ELR (cell line): ENCODE measurements at regions not wholly inside any gene's neighbourhood (a gene's known extent, or its start where the extent isn't known, plus 50 kb on each side); places are given as distances from the start of the nearest gene placed in this dataset.
A peak's percentile ranks its signal among the peaks of the same experiment; 100 is the strongest.

Experiments used
- DNase-seq: peaks from one replicate; pipeline ENCODE4 v3.0.0-alpha.2; 2015; ENCODE audit warnings: low read depth

DNA sequence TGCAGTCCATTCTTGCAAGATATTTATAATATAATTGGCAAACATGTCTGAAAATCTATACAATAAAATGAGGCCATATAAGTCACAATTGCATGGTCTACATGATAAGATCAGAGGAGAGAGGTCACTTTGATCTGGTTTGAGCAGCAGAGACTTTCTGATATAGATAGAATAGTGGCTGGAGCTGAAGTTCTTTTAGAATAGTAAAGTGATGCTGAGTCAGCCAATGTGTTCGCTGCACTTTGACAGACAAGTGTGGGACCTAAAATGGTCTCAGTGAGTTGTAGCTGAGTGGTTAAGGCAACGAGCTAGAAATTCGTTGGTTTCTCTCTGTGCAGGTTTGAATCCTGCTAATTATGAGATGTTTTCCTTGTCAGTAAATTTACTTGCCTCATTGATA is 257.0 kb upstream of the C11orf87 start:
- no peak for DNase-seq

GRCh38 chr11:109166441-109166840 is 255.5 kb upstream of the C11orf87 start:
- no peak for DNase-seq

- DNase-seq = no peak
Observed at GRCh38 chr11:109173504-109173903, 248.5 kb upstream of the C11orf87 start.

- DNase-seq = no peak
Observed at GRCh38 chr11:109184376-109184775, 237.6 kb upstream of the C11orf87 start.

DNA sequence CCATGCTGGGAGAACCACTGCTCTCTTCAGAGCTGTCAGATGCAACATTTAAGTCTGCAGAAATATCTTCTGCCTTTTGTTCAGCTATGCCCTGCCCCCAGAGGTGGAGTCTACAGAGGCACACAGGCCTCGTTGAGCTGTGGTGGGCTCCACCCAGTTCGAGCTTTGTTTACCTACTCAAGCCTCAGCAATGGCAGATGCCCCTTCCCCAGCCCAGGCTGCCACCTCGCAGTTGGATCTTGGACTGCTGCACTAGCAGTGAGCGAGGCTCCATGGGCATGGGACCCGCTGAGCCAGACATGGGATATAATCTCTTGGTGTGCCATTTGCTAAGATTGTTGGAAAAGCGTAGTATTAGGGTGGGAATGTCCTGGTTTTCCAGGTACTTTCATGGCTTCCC is 229.1 kb upstream of the C11orf87 start:
- DNase-seq = no peak

GRCh38 chr11:109193880-109194279 is 228.1 kb upstream of the C11orf87 start:
- DNase-seq = no peak

DNA sequence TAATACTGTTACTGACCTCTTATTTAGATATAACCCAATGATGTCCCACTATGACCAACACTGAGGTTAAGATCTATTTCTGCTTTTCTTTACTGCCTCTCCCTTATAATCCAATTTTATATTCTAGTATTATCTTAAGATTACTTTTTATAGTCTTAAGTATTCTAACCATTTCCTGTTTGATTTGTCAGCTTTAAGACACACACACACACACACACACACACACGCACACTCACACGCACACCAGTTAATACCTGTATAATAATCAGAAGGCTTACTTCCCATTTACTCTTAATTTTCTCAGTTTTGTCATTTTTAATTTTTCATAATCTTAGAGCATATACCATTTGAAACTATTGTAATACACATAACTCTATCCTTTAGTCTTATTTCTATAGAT is 226.0 kb upstream of the C11orf87 start:
- DNase-seq = peak; percentile 4

GRCh38 chr11:109197656-109198055 is 224.3 kb upstream of the C11orf87 start:
- peak; percentile 13 for DNase-seq

DNA sequence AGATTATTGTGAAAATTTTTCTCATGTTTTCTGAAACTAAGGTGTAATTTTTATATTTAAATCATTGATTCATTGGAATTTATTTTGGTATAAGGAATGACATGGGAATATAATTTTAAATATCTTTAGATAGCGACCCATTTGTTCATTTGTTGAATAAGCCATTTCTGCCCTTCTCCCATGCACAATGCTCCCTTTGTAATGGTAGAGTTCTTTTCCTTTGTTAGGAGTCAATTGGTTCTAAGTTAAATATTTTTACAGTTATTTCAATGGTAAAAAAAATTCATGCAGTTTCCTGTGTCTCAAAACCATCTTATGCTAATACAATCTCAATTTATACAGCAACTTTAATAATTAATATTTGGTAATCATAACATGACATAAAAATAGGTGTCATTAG is 218.8 kb upstream of the C11orf87 start:
- no peak for DNase-seq

DNA sequence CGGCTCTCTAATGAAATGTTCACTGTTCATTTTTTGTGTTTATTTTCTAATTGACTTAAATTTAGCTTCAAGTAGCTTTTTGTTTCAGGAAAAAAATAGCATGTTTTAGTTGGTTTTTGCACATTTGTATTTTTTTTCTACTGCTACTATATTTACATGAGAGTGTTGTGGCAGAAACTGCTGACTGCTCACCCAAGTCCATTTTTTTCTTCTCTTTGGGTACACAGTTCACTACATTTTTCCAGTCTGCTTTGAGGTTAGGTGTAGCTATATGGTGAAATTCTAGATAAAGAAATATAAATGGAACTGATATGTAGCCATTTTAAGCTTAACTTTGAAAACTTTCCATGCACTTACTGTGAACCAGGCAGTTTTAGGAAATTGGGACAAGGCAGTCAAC is 216.7 kb upstream of the C11orf87 start:
- DNase-seq = no peak

GRCh38 chr11:109208121-109208520 is 213.9 kb upstream of the C11orf87 start:
- DNase-seq = no peak

DNA sequence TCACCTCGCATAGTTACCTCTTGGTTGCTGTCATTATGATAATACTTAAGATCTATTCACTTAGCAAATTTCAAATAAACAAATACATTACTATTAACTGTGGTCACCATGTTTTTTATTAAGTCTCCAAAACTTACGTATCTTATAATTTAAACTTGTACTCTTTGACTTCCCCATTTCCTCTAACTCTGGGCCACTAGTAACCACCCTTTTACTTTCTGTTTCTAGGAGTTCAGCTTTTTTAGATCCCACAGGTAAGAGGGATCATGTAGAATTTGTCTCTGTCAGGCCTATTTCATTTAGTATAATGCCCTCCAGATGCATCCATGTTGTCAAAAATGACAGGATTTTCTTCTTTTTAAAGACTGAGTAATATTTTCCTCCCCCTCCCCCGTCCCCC is 212.4 kb upstream of the C11orf87 start:
- no peak for DNase-seq

DNA sequence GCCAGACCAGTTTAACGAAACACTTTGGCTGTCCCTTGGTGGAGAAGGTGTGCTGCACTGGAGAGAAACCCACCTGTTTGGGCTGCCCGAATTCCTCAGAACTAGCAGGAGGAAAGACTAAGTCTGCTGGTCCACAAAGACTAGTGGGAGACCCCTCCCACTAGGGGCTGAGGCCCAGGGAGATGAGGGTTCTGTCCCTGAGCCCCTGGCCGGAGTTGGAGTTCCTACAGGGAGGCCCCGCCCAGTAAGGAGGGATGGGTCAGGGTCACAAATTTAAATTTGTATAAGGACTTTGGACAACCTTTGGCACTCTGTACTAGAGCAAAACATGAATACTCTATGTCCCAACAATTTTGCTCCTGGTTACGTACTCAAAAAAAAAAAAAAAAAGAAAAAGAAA is 200.8 kb upstream of the C11orf87 start:
- no peak for DNase-seq

DNA sequence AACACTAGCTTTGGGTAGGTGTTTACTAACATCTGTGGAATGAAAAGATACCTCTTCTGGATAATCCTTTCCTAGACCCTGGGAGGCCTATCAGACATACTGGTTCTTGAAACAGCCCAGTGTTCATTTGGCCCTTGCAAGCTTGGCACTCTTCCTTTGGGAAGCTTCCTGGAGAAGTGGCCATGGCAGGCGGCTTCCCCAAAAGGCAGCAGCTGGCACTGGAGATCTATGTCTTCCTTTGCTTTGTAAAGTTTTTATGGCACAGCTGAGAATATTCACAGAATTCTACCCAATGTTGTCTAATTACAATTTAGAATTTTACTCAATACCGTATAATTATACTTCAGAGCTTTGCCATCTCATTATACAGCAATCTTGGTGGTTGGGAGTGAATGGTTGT is 199.2 kb upstream of the C11orf87 start:
- no peak for DNase-seq

GRCh38 chr11:109223451-109223850 is 198.5 kb upstream of the C11orf87 start:
- DNase-seq = no peak

- DNase-seq = no peak
Observed at GRCh38 chr11:109229682-109230081, 192.3 kb upstream of the C11orf87 start.

- no peak for DNase-seq
Observed at GRCh38 chr11:109236188-109236587, 185.8 kb upstream of the C11orf87 start.

GRCh38 chr11:109236696-109237095 is 185.3 kb upstream of the C11orf87 start:
- DNase-seq = no peak

DNA sequence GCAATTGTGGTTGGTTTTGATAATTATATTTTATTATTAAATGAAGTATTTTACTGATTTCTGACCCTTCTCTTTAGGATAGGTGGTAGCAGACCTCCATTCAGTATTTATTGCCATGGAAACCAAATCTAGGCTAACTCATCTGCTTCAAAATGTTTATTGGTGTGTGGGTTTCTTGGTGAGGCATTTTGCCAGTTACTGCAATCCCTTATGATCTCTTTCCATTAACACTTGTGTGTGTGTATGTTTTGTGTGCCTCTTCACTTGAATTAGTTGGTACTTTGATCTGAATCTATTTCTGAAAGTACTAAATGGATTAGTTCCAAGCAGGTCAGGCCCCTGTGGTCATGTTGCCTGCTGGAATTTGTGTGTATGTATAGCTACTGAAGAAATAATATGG is 184.4 kb upstream of the C11orf87 start:
- no peak for DNase-seq

DNA sequence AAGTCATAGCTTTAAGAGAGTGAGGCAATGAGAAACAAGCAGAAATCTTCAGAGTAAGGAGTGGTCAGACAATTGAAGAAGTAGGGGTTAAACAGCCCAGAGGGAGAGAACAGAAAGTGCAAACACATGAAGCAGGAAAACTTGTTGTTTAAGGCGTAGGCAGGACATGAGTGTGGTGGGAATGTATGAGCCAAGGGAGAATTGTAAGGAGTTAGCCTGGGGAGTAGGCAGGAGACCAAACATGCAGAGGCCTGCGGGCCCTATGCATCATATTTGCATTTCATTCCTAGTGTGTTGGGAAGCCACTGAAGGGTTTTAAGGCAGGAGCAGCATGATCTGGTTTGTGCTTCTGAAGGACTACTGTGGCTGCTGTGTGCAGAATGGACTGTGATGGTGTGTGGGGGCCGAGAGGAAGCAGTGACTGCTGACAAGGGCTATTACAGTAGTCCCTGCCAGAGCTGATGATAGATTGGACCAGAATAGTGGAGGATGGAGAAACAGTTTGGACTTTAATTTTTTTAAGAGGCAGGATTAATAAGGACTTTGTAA is 179.9 kb upstream of the C11orf87 start:
- no peak for DNase-seq

DNA sequence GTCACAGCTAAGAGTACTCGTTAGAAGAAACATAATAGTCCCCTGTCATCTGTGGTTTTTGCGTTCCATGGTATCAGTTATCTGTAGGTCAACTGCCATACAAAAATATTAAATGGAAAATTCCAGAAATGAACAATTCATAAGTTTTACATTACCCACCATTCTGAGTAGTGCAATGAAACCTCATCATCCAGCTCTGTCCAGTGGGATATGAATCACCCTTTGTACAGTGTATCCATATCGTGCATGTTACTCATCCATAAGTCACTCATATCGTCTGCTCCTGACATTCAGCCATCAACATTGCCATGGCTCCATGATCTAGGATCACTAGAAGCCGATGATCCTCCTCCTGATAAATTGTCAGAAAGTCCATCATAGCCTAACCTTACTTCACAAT is 174.9 kb upstream of the C11orf87 start:
- DNase-seq = peak; percentile 79

DNA sequence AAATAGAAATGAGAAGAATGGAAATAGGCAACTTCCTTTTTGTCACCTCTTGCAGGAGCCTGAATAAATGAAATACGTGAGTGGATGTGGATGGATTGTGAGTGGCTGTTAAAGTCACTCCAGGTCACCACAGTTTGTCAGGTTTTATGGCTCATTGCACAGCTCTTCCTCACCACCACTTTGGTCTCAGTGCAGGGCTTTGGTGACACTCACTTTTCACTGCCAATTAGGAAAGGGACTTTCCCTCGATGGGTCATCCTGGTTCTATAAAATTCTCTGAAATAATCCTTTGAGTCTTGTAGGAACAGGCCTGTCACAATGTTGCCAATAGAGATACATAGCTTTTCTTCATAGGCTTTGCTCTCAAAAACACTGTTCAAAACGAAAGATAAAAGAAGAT is 172.4 kb upstream of the C11orf87 start:
- DNase-seq = no peak

- DNase-seq = no peak
Observed at GRCh38 chr11:109251230-109251629, 170.8 kb upstream of the C11orf87 start.

GRCh38 chr11:109264128-109264527 is 157.9 kb upstream of the C11orf87 start:
- DNase-seq = no peak
